IPS-NIHi11 (cell line): ENCODE measurements at regions not wholly inside any gene's neighbourhood (a gene's known extent, or its start where the extent isn't known, plus 50 kb on each side); places are given as distances from the start of the nearest gene placed in this dataset.
A peak's percentile ranks its signal among the peaks of the same experiment; 100 is the strongest.

Source experiments
- DNase-seq: peaks from one replicate; pipeline ENCODE4 v3.0.0; 2012; ENCODE audit warnings: mixed read lengths, low spot score

- DNase-seq, result no peak
Measured at GRCh38 chr15:77791941-77792340, 159.2 kb upstream of the LINGO1 start.

- no peak for DNase-seq
Measured at GRCh38 chr15:77790481-77790880, 157.8 kb upstream of the LINGO1 start.

GRCh38 chr15:77786956-77787355 lies 154.2 kb upstream of the LINGO1 start:
- no peak for DNase-seq

- DNase-seq, result no peak
Measured at GRCh38 chr15:77786181-77786890, 153.6 kb upstream of the LINGO1 start.

- DNase-seq, result peak; percentile 87
Measured at GRCh38 chr15:77784361-77785292, 151.9 kb upstream of the LINGO1 start.

- no peak for DNase-seq
Measured at GRCh38 chr15:77783636-77784035, 150.9 kb upstream of the LINGO1 start.

GRCh38 chr15:77782691-77783090 lies 150.0 kb upstream of the LINGO1 start:
- no peak for DNase-seq

- DNase-seq, result no peak
Measured at GRCh38 chr15:77781946-77782240, 149.2 kb upstream of the LINGO1 start.

GRCh38 chr15:77781151-77781945 lies 148.6 kb upstream of the LINGO1 start:
- no peak for DNase-seq

- no peak for DNase-seq
Measured at GRCh38 chr15:77778802-77779201, 146.1 kb upstream of the LINGO1 start.

- DNase-seq, result no peak
Measured at GRCh38 chr15:77775837-77776236, 143.1 kb upstream of the LINGO1 start.

GRCh38 chr15:77775373-77775772 lies 142.7 kb upstream of the LINGO1 start:
- no peak for DNase-seq

- no peak for DNase-seq
Measured at GRCh38 chr15:77774350-77774749, 141.6 kb upstream of the LINGO1 start.

- DNase-seq, result no peak
Measured at GRCh38 chr15:77773903-77774302, 141.2 kb upstream of the LINGO1 start.

GRCh38 chr15:77772641-77773402 lies 140.1 kb upstream of the LINGO1 start:
- DNase-seq, result no peak

GRCh38 chr15:77771616-77772015 lies 138.9 kb upstream of the LINGO1 start:
- DNase-seq, result no peak

GRCh38 chr15:77769700-77770099 lies 137.0 kb upstream of the LINGO1 start:
- DNase-seq, result no peak

- no peak for DNase-seq
Measured at GRCh38 chr15:77768521-77769078, 135.9 kb upstream of the LINGO1 start.

GRCh38 chr15:77768107-77768506 lies 135.4 kb upstream of the LINGO1 start:
- DNase-seq, result no peak

GRCh38 chr15:77764095-77764494 lies 131.4 kb upstream of the LINGO1 start:
- no peak for DNase-seq

- DNase-seq, result no peak
Measured at GRCh38 chr15:77762747-77763355, 130.1 kb upstream of the LINGO1 start.
